K562 (cell line): ENCODE measurements at regions not wholly inside any gene's neighbourhood (a gene's known extent, or its start where the extent isn't known, plus 50 kb on each side); places are given as distances from the start of the nearest gene placed in this dataset.

Experiments
- ATAC-seq: fragments of 200-7000 bp; cut with Tn5 transposase; 3 replicates; pipeline ENCODE4 v1.9.1; 2020; ENCODE audit warnings: moderate library complexity
- BruUV-seq: library from RNA; stranded (reverse); fragments of 400-500 nt; replicated peaks from 2 replicates; lab custom pipeline; 2021; lab: Mats Ljungman, UMichigan
- CTCF ChIA-PET: fragments of 300-600 bp; formaldehyde crosslinking; extraction: SDS; loops from one replicate; lab custom pipeline; 2021; ENCODE audit warnings: low intra/inter-chr PET ratio; lab: Yijun Ruan, JAX
- POLR2A ChIA-PET: fragments of 300-600, 350-650 bp; sonication (Branson Sonifier 250); formaldehyde crosslinking; extraction: SDS; loops from one replicate; lab custom pipeline; 2021; ENCODE audit warnings: antibody characterized with exemption, inconsistent platforms; lab: Yijun Ruan, JAX
- DNase-seq, 4 experiments: peaks; one replicate each; pipeline versions ENCODE4 v3.0.0 to v3.0.0-alpha.2; 2011 to 2018; ENCODE audit warnings: low spot score in 3 of 4, mixed read lengths in 3 of 4; ENCODE audit errors: extremely low read depth in 1 of 4
- FAIRE-seq: peaks from 2 replicates; lab custom pipeline; 2011; peaks lifted over from hg19 to GRCh38; lab: Jason Lieb, UNC
- H2AFZ ChIP-seq: 2 replicates; pipeline ENCODE4 v1.6.0; 2011; ENCODE audit warnings: low read depth, low read length, control low read depth, inconsistent platforms
- H3K27ac ChIP-seq: fragments of 200-600 bp; 3 replicates; pipeline ENCODE4 v1.8.0; 2011; ENCODE audit warnings: low read depth, mild to moderate bottlenecking, control low read depth, inconsistent platforms, low read length, moderate library complexity, mixed read lengths; ENCODE audit errors: extremely low read depth
- H3K27me3 ChIP-seq, 2 experiments: fragments of 300-600 bp in 1 of 2; 2 replicates in 1 of 2; 3 replicates in 1 of 2; pipeline versions ENCODE4 v1.6.0 to v1.8.0; 2011; ENCODE audit warnings: inconsistent platforms in 2 of 2, low read length in 2 of 2, mild to moderate bottlenecking in 1 of 2, mixed read lengths in 1 of 2, moderate library complexity in 1 of 2; ENCODE audit not compliant: control insufficient read depth in 2 of 2, insufficient read depth in 2 of 2
- H3K36me3 ChIP-seq: fragments of 300-600 bp; 3 replicates; pipeline ENCODE4 v1.8.0; 2011; ENCODE audit warnings: mild to moderate bottlenecking, low read length, inconsistent platforms; ENCODE audit not compliant: control insufficient read depth, insufficient read depth
- H3K4me1 ChIP-seq, 2 experiments: fragments of 200-600 bp in 1 of 2; replicated peaks in 1 of 2; 2 replicates in 1 of 2; 3 replicates in 1 of 2; pipeline versions ENCODE4 v1.5.1 to v1.8.0; 2011; ENCODE audit warnings: inconsistent platforms in 2 of 2, low read length in 2 of 2, mild to moderate bottlenecking in 1 of 2, mixed read lengths in 1 of 2, moderate library complexity in 1 of 2; ENCODE audit not compliant: control insufficient read depth in 2 of 2, insufficient read depth in 2 of 2
- H3K4me2 ChIP-seq: 2 replicates; pipeline ENCODE4 v1.6.1; 2011; ENCODE audit warnings: low read length, control low read depth, inconsistent platforms, mixed read lengths; ENCODE audit not compliant: insufficient read depth
- H3K4me3 ChIP-seq: fragments of 200-600 bp; sonication (generic), shearing (Covaris generic); 2 replicates; pipeline ENCODE4 v1.5.1; 2016; ENCODE audit warnings: control low read depth, inconsistent platforms
- H3K79me2 ChIP-seq: fragments of 200-600 bp; 3 replicates; pipeline ENCODE4 v1.8.0; 2011; ENCODE audit warnings: low read length, inconsistent platforms; ENCODE audit not compliant: control insufficient read depth, insufficient read depth
- H3K9ac ChIP-seq, 2 experiments: 2 replicates each; pipeline versions ENCODE4 v1.6.0 to v1.6.1; 2011; ENCODE audit warnings: low read depth in 2 of 2, low read length in 2 of 2, control low read depth in 1 of 2, inconsistent platforms in 1 of 2, mild to moderate bottlenecking in 1 of 2, mixed read lengths in 1 of 2; ENCODE audit not compliant: insufficient read depth in 1 of 2
- H3K9me1 ChIP-seq: one replicate; pipeline ENCODE4 v1.6.0; 2011; ENCODE audit warnings: inconsistent platforms, mild to moderate bottlenecking, low read length, moderate library complexity; ENCODE audit not compliant: control insufficient read depth, insufficient read depth
- H3K9me3 ChIP-seq: replicated peaks from 2 replicates; pipeline ENCODE4 v1.5.1; 2011; ENCODE audit warnings: low read depth, low read length, inconsistent platforms; ENCODE audit not compliant: control insufficient read depth, insufficient read depth
- H4K20me1 ChIP-seq: replicated peaks from 2 replicates; pipeline ENCODE4 v1.6.1; 2011; ENCODE audit warnings: low read length, inconsistent platforms, mixed read lengths; ENCODE audit not compliant: control insufficient read depth, insufficient read depth
- CBX1 ChIP-seq: sonication (generic); IDR thresholded peaks from 2 replicates; pipeline ENCODE4 v1.6.1; 2016; ENCODE audit warnings: antibody characterized with exemption, low read depth, mild to moderate bottlenecking
- E2F3 ChIP-seq: fragments of 250-450 bp; sonication (Bioruptor Pico); IDR thresholded peaks from 2 replicates; pipeline ENCODE4 v1.4.0; 2020; ENCODE audit warnings: mild to moderate bottlenecking
- FOS ChIP-seq: IDR thresholded peaks from 3 replicates; pipeline ENCODE4 v1.6.1; 2011; ENCODE audit not compliant: insufficient read length; ENCODE audit errors: extremely low read depth
- GTF2E2 ChIP-seq: fragments of 200-800 bp; sonication (Bioruptor generic); IDR thresholded peaks from 2 replicates; pipeline ENCODE4 v1.6.1; 2016; ENCODE audit warnings: missing genetic modification characterization, missing compliant biosample characterization
- KAT8 ChIP-seq: fragments of 450-650 bp; IDR thresholded peaks from 2 replicates; pipeline ENCODE4 v1.6.1; 2016; ENCODE audit warnings: low read depth, mild to moderate bottlenecking
- NCOA1 ChIP-seq: fragments of 450-650 bp; IDR thresholded peaks from 2 replicates; pipeline ENCODE4 v1.6.1; 2016; ENCODE audit warnings: low read depth
- RBM15 ChIP-seq: fragments of 200-400 bp; formaldehyde crosslinking; IDR thresholded peaks from 2 replicates; pipeline ENCODE4 v1.6.1; 2018; ENCODE audit warnings: mild to moderate bottlenecking, low read length, moderate library complexity; ENCODE audit not compliant: insufficient read depth
- RBM34 ChIP-seq: fragments of 200-400 bp; formaldehyde crosslinking; IDR thresholded peaks from 2 replicates; pipeline ENCODE4 v1.6.1; 2018; ENCODE audit warnings: low read length, borderline replicate concordance; ENCODE audit not compliant: insufficient read depth
- RFX1 ChIP-seq: fragments of 450-650 bp; IDR thresholded peaks from 2 replicates; pipeline ENCODE4 v1.6.1; 2016; ENCODE audit warnings: mild to moderate bottlenecking, moderate library complexity
- THRAP3 ChIP-seq: fragments of 450-650 bp; IDR thresholded peaks from 2 replicates; pipeline ENCODE4 v1.6.1; 2016; ENCODE audit warnings: mild to moderate bottlenecking, inconsistent platforms, borderline replicate concordance
- WGBS: fragments of 100-300 bp; shearing (Covaris generic); methylation state at CpG from one replicate; pipeline ENCODE4 v1.1.6; 2016; ENCODE audit warnings: low coverage, mixed read lengths; ENCODE audit not compliant: insufficient coverage; ENCODE audit errors: missing lambda C conversion rate; 5-methylcytosine and 5-hydroxymethylcytosine counted together
- in situ Hi-C: fragments of 300-500 bp; cut with MboI; formaldehyde crosslinking; loops from 4 replicates; pipeline ENCODE4 v1.15.0; 2018; ENCODE audit warnings: inconsistent platforms, mixed read lengths
- intact Hi-C: fragments of 100-400 bp; cut with micrococcal nuclease; formaldehyde crosslinking; loops from 2 replicates; pipeline ENCODE4 v1.14.2; 2022
- TF ChIP-seq, protein P1 (sequence below): sonication (generic); IDR thresholded peaks from 2 replicates; pipeline ENCODE4 v1.6.1; 2016
- TF ChIP-seq, protein P2 (sequence below), 2 experiments: fragments of 450-650 bp in 1 of 2; sonication (generic) in 1 of 2; formaldehyde crosslinking; conservative IDR thresholded peaks; 2 replicates each; pipeline versions ENCODE4 v1.4.0 to v1.8.1; 2020 to 2022; ENCODE audit warnings: mild to moderate bottlenecking in 1 of 2, missing genetic modification reagents in 1 of 2
- TF ChIP-seq, protein P3 (sequence below): fragments of 250-450 bp; sonication (Bioruptor Pico); IDR thresholded peaks from 2 replicates; pipeline ENCODE4 v1.5.0; 2020; ENCODE audit warnings: mild to moderate bottlenecking, borderline replicate concordance

DNA sequence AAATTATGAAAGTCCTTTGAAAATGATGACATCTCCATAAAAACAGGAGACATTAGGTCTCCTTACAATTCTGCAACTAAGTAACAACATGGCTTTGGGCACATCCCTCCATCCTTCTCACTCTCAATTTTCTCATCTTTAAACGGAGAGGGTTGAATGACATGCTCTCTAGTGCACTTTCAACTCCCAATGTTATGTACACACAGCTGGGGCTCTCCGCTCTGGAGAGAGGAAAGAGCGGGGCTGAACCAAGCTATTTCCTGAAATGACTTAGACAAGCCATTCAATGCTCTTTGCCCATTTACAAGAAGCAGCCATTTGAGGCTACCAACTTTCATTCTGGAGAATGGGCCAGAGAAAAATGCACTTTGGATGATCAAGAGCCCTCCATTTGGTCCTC lies 144.2 kb upstream of the BNIP2 start:
- ATAC-seq: no peak
- H3K36me3 ChIP-seq: no peaks in the 10 kb centered on the region
- TF ChIP-seq E2F3 (CRISPR knock-in tag): no peak
- no peak for TF ChIP-seq RBM34
- TF ChIP-seq, all 486 proteins: peak for 0

DNA sequence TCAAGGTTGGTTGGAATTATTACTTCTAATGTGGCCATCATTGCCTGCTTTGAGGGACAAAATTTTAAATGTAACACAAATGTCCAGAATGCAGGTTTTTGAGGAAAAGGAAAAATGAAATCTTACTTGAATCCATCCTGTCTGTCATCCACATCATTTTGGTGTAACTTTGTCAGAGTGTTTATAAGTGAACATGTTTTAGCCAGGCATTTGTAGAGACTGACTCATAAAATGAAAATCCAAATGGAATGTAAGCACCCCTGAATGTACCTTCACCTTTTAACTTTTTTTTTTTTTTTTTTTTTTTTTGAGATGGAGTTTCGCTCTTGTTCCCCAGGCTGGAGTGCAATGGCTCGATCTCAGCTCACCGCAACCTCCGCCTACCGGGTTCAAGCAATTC lies 141.8 kb upstream of the BNIP2 start:
- no TSS peak for BruUV-seq
- Histone ChIP-seq H2AFZ (no peak overlapping the region), H3K27ac (no peak overlapping the region), H3K79me2 (no peaks in the 10 kb centered on the region), H3K9me1 (no peaks in the 10 kb centered on the region), H3K36me3 (no peaks in the 10 kb centered on the region), H4K20me1 (no peaks in the 10 kb centered on the region), H3K4me3 (no peak overlapping the region), H3K4me1 (no peaks in the 10 kb centered on the region), H3K9ac (no peak overlapping the region), H3K4me2 (no peak overlapping the region), H3K9me3 (no peaks in the 10 kb centered on the region), H3K27me3 (peaks cover 0 to 3% of the 10 kb centered on the region in 2 experiments; a peak in 2 of 5 replicates)
- DNase-seq: no peak
- CTCF ChIA-PET: no interaction called here
- POLR2A ChIA-PET: no interaction called here
- FAIRE-seq: no peak
- no peak for ATAC-seq
- intact Hi-C loops: no loop called here
- no peak for TF ChIP-seq RFX1
- TF ChIP-seq CBX1: no peak
- TF ChIP-seq RBM15: no peak
- TF ChIP-seq, protein P1, sequence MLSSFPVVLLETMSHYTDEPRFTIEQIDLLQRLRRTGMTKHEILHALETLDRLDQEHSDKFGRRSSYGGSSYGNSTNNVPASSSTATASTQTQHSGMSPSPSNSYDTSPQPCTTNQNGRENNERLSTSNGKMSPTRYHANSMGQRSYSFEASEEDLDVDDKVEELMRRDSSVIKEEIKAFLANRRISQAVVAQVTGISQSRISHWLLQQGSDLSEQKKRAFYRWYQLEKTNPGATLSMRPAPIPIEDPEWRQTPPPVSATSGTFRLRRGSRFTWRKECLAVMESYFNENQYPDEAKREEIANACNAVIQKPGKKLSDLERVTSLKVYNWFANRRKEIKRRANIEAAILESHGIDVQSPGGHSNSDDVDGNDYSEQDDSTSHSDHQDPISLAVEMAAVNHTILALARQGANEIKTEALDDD: no peak
- no peak for TF ChIP-seq NCOA1
- TF ChIP-seq THRAP3: no peak
- TF ChIP-seq, protein P2, sequence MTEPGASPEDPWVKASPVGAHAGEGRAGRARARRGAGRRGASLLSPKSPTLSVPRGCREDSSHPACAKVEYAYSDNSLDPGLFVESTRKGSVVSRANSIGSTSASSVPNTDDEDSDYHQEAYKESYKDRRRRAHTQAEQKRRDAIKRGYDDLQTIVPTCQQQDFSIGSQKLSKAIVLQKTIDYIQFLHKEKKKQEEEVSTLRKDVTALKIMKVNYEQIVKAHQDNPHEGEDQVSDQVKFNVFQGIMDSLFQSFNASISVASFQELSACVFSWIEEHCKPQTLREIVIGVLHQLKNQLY (CRISPR knock-in tag; conservative IDR thresholded peaks at IDR 0.05): no peak
- TF ChIP-seq FOS: no peak
- no peak for TF ChIP-seq KAT8
- TF ChIP-seq GTF2E2 (tag): no peak
- TF ChIP-seq, protein P3, sequence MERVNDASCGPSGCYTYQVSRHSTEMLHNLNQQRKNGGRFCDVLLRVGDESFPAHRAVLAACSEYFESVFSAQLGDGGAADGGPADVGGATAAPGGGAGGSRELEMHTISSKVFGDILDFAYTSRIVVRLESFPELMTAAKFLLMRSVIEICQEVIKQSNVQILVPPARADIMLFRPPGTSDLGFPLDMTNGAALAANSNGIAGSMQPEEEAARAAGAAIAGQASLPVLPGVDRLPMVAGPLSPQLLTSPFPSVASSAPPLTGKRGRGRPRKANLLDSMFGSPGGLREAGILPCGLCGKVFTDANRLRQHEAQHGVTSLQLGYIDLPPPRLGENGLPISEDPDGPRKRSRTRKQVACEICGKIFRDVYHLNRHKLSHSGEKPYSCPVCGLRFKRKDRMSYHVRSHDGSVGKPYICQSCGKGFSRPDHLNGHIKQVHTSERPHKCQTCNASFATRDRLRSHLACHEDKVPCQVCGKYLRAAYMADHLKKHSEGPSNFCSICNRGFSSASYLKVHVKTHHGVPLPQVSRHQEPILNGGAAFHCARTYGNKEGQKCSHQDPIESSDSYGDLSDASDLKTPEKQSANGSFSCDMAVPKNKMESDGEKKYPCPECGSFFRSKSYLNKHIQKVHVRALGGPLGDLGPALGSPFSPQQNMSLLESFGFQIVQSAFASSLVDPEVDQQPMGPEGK (CRISPR knock-in tag): no peak
- TF ChIP-seq, all 486 proteins: peak for 0
- WGBS: 0% methylated on average over 4 of the region's 5 CpGs
- in situ Hi-C loops: no loop called here

More for the DNA sequence above, 144.2 kb upstream of the BNIP2 start:
- FAIRE-seq (no peak), DNase-seq (no peak)
- H3K79me2 ChIP-seq: no peaks in the 10 kb centered on the region
- WGBS: 0% methylated on average over 3 of the region's 3 CpGs
- no peaks in the 10 kb centered on the region for H3K9me1 ChIP-seq
- no peak overlapping the region for H3K4me2 ChIP-seq
- H3K9ac ChIP-seq: no peak overlapping the region
- no peak overlapping the region for H3K27ac ChIP-seq
- no peaks in the 10 kb centered on the region for H3K4me1 ChIP-seq
- POLR2A ChIA-PET: no interaction called here
- no peaks in the 10 kb centered on the region for H3K9me3 ChIP-seq
- no peak overlapping the region for H2AFZ ChIP-seq
- H4K20me1 ChIP-seq: no peaks in the 10 kb centered on the region
- H3K4me3 ChIP-seq: no peak overlapping the region
- peaks cover 0 to 3% of the 10 kb centered on the region in 2 experiments; a peak in 2 of 5 replicates for H3K27me3 ChIP-seq
- intact Hi-C loops: no loop called here
- BruUV-seq: no TSS peak
- CTCF ChIA-PET: no interaction called here
- in situ Hi-C loops: no loop called here
